Keratinocyte (primary cell): ENCODE measurements at regions not wholly inside any gene's neighbourhood (a gene's known extent, or its start where the extent isn't known, plus 50 kb on each side); places are given as distances from the start of the nearest gene placed in this dataset.

ENCODE experiments used
- DNase-seq: peaks from one replicate; pipeline ENCODE4 v3.0.0-alpha.2; 2011; ENCODE audit warnings: low read depth, missing footprints, low spot score
- FAIRE-seq: peaks from 2 replicates; lab custom pipeline; 2011; peaks lifted over from hg19 to GRCh38; lab: Jason Lieb, UNC
- H2AFZ ChIP-seq: 2 replicates; pipeline ENCODE4 v1.6.0; 2012; ENCODE audit warnings: low read length, control low read depth, inconsistent platforms; ENCODE audit not compliant: control insufficient read depth
- H3K27ac ChIP-seq: 2 replicates; pipeline ENCODE4 v1.5.1; 2011; ENCODE audit warnings: low read length; ENCODE audit not compliant: control insufficient read depth, insufficient read depth
- H3K27me3 ChIP-seq: 3 replicates; pipeline ENCODE4 v1.6.0; 2011; ENCODE audit warnings: low read length; ENCODE audit not compliant: control insufficient read depth, insufficient read depth; ENCODE audit errors: extremely low read depth
- H3K36me3 ChIP-seq, 2 experiments: 2 replicates in 1 of 2; 3 replicates in 1 of 2; pipeline ENCODE4 v1.5.1; 2011; ENCODE audit warnings: low read length in 2 of 2, mild to moderate bottlenecking in 1 of 2; ENCODE audit not compliant: control insufficient read depth in 2 of 2, insufficient read depth in 2 of 2; ENCODE audit errors: extremely low read depth in 1 of 2
- H3K4me1 ChIP-seq: 3 replicates; pipeline ENCODE4 v1.5.1; 2011; ENCODE audit warnings: low read length; ENCODE audit not compliant: control insufficient read depth, insufficient read depth; ENCODE audit errors: extremely low read depth
- H3K4me2 ChIP-seq: 3 replicates; pipeline ENCODE4 v1.6.0; 2011; ENCODE audit warnings: low read depth, low read length; ENCODE audit not compliant: control insufficient read depth, insufficient read depth; ENCODE audit errors: extremely low read depth
- H3K4me3 ChIP-seq, 3 experiments: fragments of 200-600 bp in 1 of 3; sonication (generic) in 1 of 3; 2 replicates in 2 of 3; 3 replicates in 1 of 3; pipeline ENCODE4 v1.5.1; 2011 to 2016; ENCODE audit warnings: low read length in 3 of 3, mild to moderate bottlenecking in 3 of 3, control low read depth in 2 of 3, inconsistent platforms in 1 of 3, low read depth in 1 of 3, mixed read lengths in 1 of 3, mixed run types in 1 of 3, moderate library complexity in 1 of 3; ENCODE audit not compliant: control insufficient read depth in 2 of 3, insufficient read depth in 2 of 3; ENCODE audit errors: extremely low read depth in 1 of 3
- H3K79me2 ChIP-seq: 2 replicates; pipeline ENCODE4 v1.6.0; 2012; ENCODE audit warnings: low read length; ENCODE audit not compliant: control insufficient read depth, insufficient read depth
- H3K9ac ChIP-seq: 3 replicates; pipeline ENCODE4 v1.6.0; 2011; ENCODE audit warnings: low read length; ENCODE audit not compliant: control insufficient read depth, insufficient read depth; ENCODE audit errors: extremely low read depth
- H3K9me1 ChIP-seq: 3 replicates; pipeline ENCODE4 v1.6.0; 2011; ENCODE audit warnings: low read length; ENCODE audit not compliant: control insufficient read depth, insufficient read depth; ENCODE audit errors: extremely low read depth
- H3K9me3 ChIP-seq: 2 replicates; pipeline ENCODE4 v1.5.1; 2012; ENCODE audit warnings: low read depth, low read length; ENCODE audit not compliant: control insufficient read depth
- H4K20me1 ChIP-seq: 3 replicates; pipeline ENCODE4 v1.6.0; 2011; ENCODE audit warnings: low read length; ENCODE audit not compliant: control insufficient read depth, insufficient read depth; ENCODE audit errors: extremely low read depth
- EZH2 ChIP-seq: IDR thresholded peaks from one replicate; pipeline ENCODE4 v1.6.1; 2012; ENCODE audit warnings: inconsistent platforms, mild to moderate bottlenecking, low read length, moderate library complexity
- dilution Hi-C: fragments of 300-500 bp; cut with MboI; formaldehyde crosslinking; loops from one replicate; pipeline ENCODE4 v1.7.0; 2020; ENCODE audit warnings: low sequenced_read_pairs; ENCODE audit not compliant: extremely low pct_ligation_motif_present
- TF ChIP-seq, protein P1 (sequence below), 3 experiments: IDR thresholded peaks in 1 of 3; conservative IDR thresholded peaks in 1 of 3; optimal IDR thresholded peaks in 1 of 3; 2 replicates in 2 of 3; 3 replicates in 1 of 3; pipeline versions ENCODE3 to v1.5.1; 2011; ENCODE audit warnings: low read length in 3 of 3, mild to moderate bottlenecking in 3 of 3, moderate library complexity in 2 of 3, control low read depth in 1 of 3, inconsistent platforms in 1 of 3; ENCODE audit not compliant: insufficient read depth in 2 of 3; ENCODE audit errors: extremely low read depth in 1 of 3

DNA sequence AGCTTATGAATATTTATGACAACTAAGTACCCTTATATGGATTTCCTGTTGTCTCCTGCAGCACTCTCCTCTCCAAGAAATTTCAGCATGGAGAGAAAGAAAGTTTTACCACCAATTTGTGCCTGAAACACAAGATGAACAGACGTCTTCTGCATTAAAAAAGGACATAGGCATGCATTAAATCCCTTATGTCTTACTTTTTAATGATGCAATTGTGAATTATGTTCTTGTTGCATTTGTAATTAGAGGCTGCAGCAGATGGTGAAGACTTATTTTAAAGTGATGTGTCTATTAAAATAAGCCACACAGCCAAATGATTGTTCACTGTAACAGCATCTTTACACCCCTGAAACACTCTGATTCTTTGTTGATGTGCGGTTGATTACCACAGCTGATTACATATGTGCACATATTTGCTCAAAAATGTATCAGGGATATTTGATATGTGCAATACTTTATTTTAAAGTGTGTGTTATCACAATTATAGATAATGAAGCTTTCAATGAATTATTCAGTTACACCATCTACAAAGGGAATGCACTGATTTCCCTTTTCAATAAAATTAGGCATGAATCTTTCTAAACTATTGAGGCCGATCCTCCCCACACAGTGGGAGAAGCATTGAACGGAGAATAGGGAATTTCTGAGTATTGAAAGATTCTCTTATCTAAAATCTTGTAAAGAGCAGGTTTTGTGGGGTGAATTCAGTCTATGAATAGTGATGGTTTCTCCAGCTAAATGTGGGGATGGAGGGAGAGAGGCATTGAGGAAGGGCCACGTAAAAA is 585.1 kb downstream of the SLC4A3 start:
- Histone ChIP-seq H3K9ac (no peak overlapping the region), H3K9me1 (no peaks in the 10 kb centered on the region), H3K9me3 (no peaks in the 10 kb centered on the region), H4K20me1 (no peaks in the 10 kb centered on the region), H2AFZ (no peak overlapping the region), H3K4me3 (no peak overlapping the region), H3K4me1 (no peaks in the 10 kb centered on the region), H3K79me2 (no peaks in the 10 kb centered on the region), H3K27me3 (no peaks in the 10 kb centered on the region), H3K27ac (no peak overlapping the region), H3K36me3 (no peaks in the 10 kb centered on the region), H3K4me2 (no peak overlapping the region)
- FAIRE-seq (no peak), DNase-seq (no peak)
- TF ChIP-seq EZH2, result no peak
- TF ChIP-seq, protein P1, sequence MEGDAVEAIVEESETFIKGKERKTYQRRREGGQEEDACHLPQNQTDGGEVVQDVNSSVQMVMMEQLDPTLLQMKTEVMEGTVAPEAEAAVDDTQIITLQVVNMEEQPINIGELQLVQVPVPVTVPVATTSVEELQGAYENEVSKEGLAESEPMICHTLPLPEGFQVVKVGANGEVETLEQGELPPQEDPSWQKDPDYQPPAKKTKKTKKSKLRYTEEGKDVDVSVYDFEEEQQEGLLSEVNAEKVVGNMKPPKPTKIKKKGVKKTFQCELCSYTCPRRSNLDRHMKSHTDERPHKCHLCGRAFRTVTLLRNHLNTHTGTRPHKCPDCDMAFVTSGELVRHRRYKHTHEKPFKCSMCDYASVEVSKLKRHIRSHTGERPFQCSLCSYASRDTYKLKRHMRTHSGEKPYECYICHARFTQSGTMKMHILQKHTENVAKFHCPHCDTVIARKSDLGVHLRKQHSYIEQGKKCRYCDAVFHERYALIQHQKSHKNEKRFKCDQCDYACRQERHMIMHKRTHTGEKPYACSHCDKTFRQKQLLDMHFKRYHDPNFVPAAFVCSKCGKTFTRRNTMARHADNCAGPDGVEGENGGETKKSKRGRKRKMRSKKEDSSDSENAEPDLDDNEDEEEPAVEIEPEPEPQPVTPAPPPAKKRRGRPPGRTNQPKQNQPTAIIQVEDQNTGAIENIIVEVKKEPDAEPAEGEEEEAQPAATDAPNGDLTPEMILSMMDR (optimal IDR thresholded peaks at IDR 0.05 in 1 of 3, IDR thresholded peaks at IDR 0.05 in 1 of 3, conservative IDR thresholded peaks at IDR 0.05 in 1 of 3; ENCODE audit: extremely low read depth in 1 of 3, insufficient read depth in 2 of 3, low read length in 3 of 3), result no peak
- dilution Hi-C loops, result no loop called here

DNA sequence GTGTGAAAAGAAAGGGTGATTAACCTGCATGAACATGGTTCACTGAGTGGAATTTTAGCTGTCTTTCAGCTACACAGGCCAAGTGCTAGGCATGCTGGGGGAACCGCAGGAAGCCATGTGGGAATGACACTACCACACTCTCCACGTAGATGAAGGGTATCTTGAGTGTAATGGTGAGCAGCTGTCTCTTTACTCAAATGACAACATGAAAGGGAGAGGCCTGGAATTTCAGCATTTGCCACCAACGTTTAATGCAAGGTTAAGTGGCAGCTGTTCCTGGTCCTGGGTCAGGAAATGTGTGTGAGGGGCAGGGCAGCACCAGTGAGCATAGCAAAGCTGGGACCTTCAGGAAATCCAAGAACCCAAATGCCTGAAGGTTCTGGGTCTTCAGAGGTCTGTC is 588.4 kb downstream of the SLC4A3 start:
- Histone ChIP-seq H3K4me1 (peaks cover 18% of the 10 kb centered on the region), H3K27ac (no peak overlapping the region), H4K20me1 (no peaks in the 10 kb centered on the region), H3K79me2 (no peaks in the 10 kb centered on the region), H3K36me3 (no peaks in the 10 kb centered on the region), H2AFZ (no peak overlapping the region), H3K27me3 (no peaks in the 10 kb centered on the region), H3K4me2 (no peak overlapping the region), H3K9me3 (no peaks in the 10 kb centered on the region), H3K9me1 (no peaks in the 10 kb centered on the region), H3K4me3 (no peak overlapping the region), H3K9ac (no peak overlapping the region)
- no peak for TF ChIP-seq EZH2
- TF ChIP-seq, protein P1 (optimal IDR thresholded peaks at IDR 0.05 in 1 of 3, IDR thresholded peaks at IDR 0.05 in 1 of 3, conservative IDR thresholded peaks at IDR 0.05 in 1 of 3; ENCODE audit: extremely low read depth in 1 of 3, insufficient read depth in 2 of 3, low read length in 3 of 3), result no peak
- DNase-seq, result no peak
- no peak for FAIRE-seq
- dilution Hi-C loops, result no loop called here
